Adrenal gland (tissue), 5 donors: ENCODE measurements at regions not wholly inside any gene's neighbourhood (a gene's known extent, or its start where the extent isn't known, plus 50 kb on each side); places are given as distances from the start of the nearest gene placed in this dataset.

ENCODE experiments used
- CTCF ChIP-seq, 6 experiments: fragments of 450-650 bp in 4 of 6; fragments of 200-600 bp in 2 of 6; sonication (generic) in 1 of 6; IDR thresholded peaks; 1 replicate in 5 of 6; 2 replicates in 1 of 6; pipeline versions ENCODE4 v1.5.1 to v1.8.0; 2016 to 2021; ENCODE audit warnings: antibody characterized with exemption in 6 of 6, mild to moderate bottlenecking in 2 of 6, moderate library complexity in 1 of 6
- POLR2A ChIP-seq, 2 donors: fragments of 450-650 bp; IDR thresholded peaks; one replicate each; pipeline ENCODE4 v1.6.1; 2017; ENCODE audit warnings: antibody characterized with exemption in 2 of 2, mild to moderate bottlenecking in 2 of 2, moderate library complexity in 1 of 2
- donor health status: DM: no; HTN: no; CAD: no.

- TF ChIP-seq CTCF (IDR thresholded peaks at IDR 0.05) = no peak
- TF ChIP-seq POLR2A (IDR thresholded peaks at IDR 0.05) = no peak
These were observed 256.4 kb upstream of the SESN3 start for GRCh38 chr11:95487391-95487790.
